H9 (cell line): ENCODE measurements at regions not wholly inside any gene's neighbourhood (a gene's known extent, or its start where the extent isn't known, plus 50 kb on each side); places are given as distances from the start of the nearest gene placed in this dataset.

ENCODE experiments used
- DNase-seq: peaks from one replicate; pipeline ENCODE4 v3.0.0-alpha.2; 2017
- H2AFZ ChIP-seq: one replicate; pipeline ENCODE4 v1.6.1; 2013; ENCODE audit warnings: mild to moderate bottlenecking, low read length, control low read depth, moderate library complexity
- H2AK5ac ChIP-seq: 2 replicates; pipeline ENCODE4 v1.6.1; 2013; ENCODE audit warnings: low read length, control low read depth, mixed read lengths; ENCODE audit not compliant: insufficient read length
- H2BK120ac ChIP-seq: one replicate; pipeline ENCODE4 v1.6.1; 2013; ENCODE audit warnings: low read depth, mild to moderate bottlenecking, low read length, control low read depth, inconsistent platforms; ENCODE audit not compliant: poor library complexity, severe bottlenecking
- H2BK12ac ChIP-seq: 2 replicates; pipeline ENCODE4 v1.6.1; 2013; ENCODE audit warnings: low read length, control low read depth, mixed read lengths, low read depth; ENCODE audit not compliant: insufficient read length
- H2BK15ac ChIP-seq: 2 replicates; pipeline ENCODE4 v1.6.1; 2013; ENCODE audit warnings: low read depth, low read length, control low read depth
- H2BK20ac ChIP-seq: one replicate; pipeline ENCODE4 v1.6.1; 2013; ENCODE audit warnings: low read depth, mild to moderate bottlenecking, low read length, control low read depth, inconsistent platforms; ENCODE audit not compliant: poor library complexity, severe bottlenecking
- H2BK5ac ChIP-seq: 2 replicates; pipeline ENCODE4 v1.6.1; 2013; ENCODE audit warnings: low read length, control low read depth, mixed read lengths; ENCODE audit not compliant: insufficient read length
- H3K14ac ChIP-seq: 2 replicates; pipeline ENCODE4 v1.6.1; 2013; ENCODE audit warnings: low read length, control low read depth; ENCODE audit not compliant: insufficient read depth
- H3K18ac ChIP-seq: 2 replicates; pipeline ENCODE4 v1.6.1; 2013; ENCODE audit warnings: low read depth, mild to moderate bottlenecking, mixed read lengths, low read length, control low read depth; ENCODE audit not compliant: insufficient read length
- H3K23ac ChIP-seq: 2 replicates; pipeline ENCODE4 v1.6.1; 2013; ENCODE audit warnings: low read length, control low read depth, mixed read lengths, low read depth; ENCODE audit not compliant: insufficient read length
- H3K23me2 ChIP-seq: 2 replicates; pipeline ENCODE4 v1.6.1; 2013; ENCODE audit warnings: low read depth, mild to moderate bottlenecking, mixed read lengths, low read length, control low read depth; ENCODE audit not compliant: insufficient read length, poor library complexity, severe bottlenecking
- H3K27ac ChIP-seq: 2 replicates; pipeline ENCODE4 v1.5.1; 2013; ENCODE audit warnings: low read length, control low read depth, mixed read lengths, low read depth; ENCODE audit not compliant: insufficient read length
- H3K27me3 ChIP-seq: 2 replicates; pipeline ENCODE4 v1.6.1; 2013; ENCODE audit warnings: low read length, control low read depth, inconsistent platforms; ENCODE audit not compliant: insufficient read depth
- H3K4ac ChIP-seq: 2 replicates; pipeline ENCODE4 v1.6.1; 2013; ENCODE audit warnings: low read depth, mild to moderate bottlenecking, control low read depth, inconsistent platforms, low read length, moderate library complexity
- H3K4me1 ChIP-seq: 2 replicates; pipeline ENCODE4 v1.6.1; 2013; ENCODE audit warnings: low read length, control low read depth, inconsistent platforms; ENCODE audit not compliant: insufficient read depth
- H3K4me2 ChIP-seq: 2 replicates; pipeline ENCODE4 v1.6.1; 2013; ENCODE audit warnings: low read length, control low read depth, mixed read lengths; ENCODE audit not compliant: insufficient read length, insufficient read depth
- H3K56ac ChIP-seq: 2 replicates; pipeline ENCODE4 v1.6.1; 2013; ENCODE audit warnings: low read depth, mild to moderate bottlenecking, mixed read lengths, low read length, control low read depth; ENCODE audit not compliant: insufficient read length
- H3K79me1 ChIP-seq: 2 replicates; pipeline ENCODE4 v1.6.1; 2013; ENCODE audit warnings: low read depth, mild to moderate bottlenecking, moderate library complexity, low read length, control low read depth, inconsistent platforms; ENCODE audit not compliant: insufficient read depth, poor library complexity, severe bottlenecking
- H3K79me2 ChIP-seq: 2 replicates; pipeline ENCODE4 v1.6.1; 2013; ENCODE audit warnings: low read length, control low read depth, inconsistent platforms; ENCODE audit not compliant: insufficient read depth
- H3K9ac ChIP-seq: 2 replicates; pipeline ENCODE4 v1.6.1; 2013; ENCODE audit warnings: low read length, control low read depth, mixed read lengths; ENCODE audit not compliant: insufficient read length; ENCODE audit errors: extremely low read depth
- H3K9me3 ChIP-seq: one replicate; pipeline ENCODE4 v1.6.1; 2013; ENCODE audit warnings: low read depth, low read length, inconsistent platforms; ENCODE audit not compliant: control insufficient read depth
- H3T11ph ChIP-seq: one replicate; pipeline ENCODE4 v1.6.1; 2013; ENCODE audit warnings: mild to moderate bottlenecking, low read length, control low read depth, inconsistent platforms
- H4K20me1 ChIP-seq: one replicate; pipeline ENCODE4 v1.6.1; 2013; ENCODE audit not compliant: control insufficient read depth, insufficient read length, insufficient read depth
- H4K5ac ChIP-seq: 2 replicates; pipeline ENCODE4 v1.6.1; 2013; ENCODE audit warnings: low read depth, mild to moderate bottlenecking, mixed read lengths, low read length, control low read depth; ENCODE audit not compliant: insufficient read length
- H4K8ac ChIP-seq: replicated peaks from 2 replicates; pipeline ENCODE4 v1.6.1; 2013; ENCODE audit warnings: low read length, control low read depth, mixed read lengths, low read depth; ENCODE audit not compliant: insufficient read length
- H4K91ac ChIP-seq: 2 replicates; pipeline ENCODE4 v1.6.1; 2013; ENCODE audit warnings: low read depth, mild to moderate bottlenecking, moderate library complexity, mixed read lengths, low read length, control low read depth; ENCODE audit not compliant: insufficient read length
- H3K27ac Mint-ChIP-seq, 3 experiments: 2 replicates in 2 of 3; 3 replicates in 1 of 3; pipeline ENCODE4 v1.8.0; 2020 to 2021; ENCODE audit warnings: mixed read lengths in 3 of 3, mild to moderate bottlenecking in 1 of 3, moderate library complexity in 1 of 3
- H3K27me3 Mint-ChIP-seq: 2 replicates; pipeline ENCODE4 v1.8.0; 2021; ENCODE audit warnings: low read depth, mild to moderate bottlenecking, moderate library complexity, mixed read lengths
- H3K36me3 Mint-ChIP-seq, 3 experiments: 2 replicates in 2 of 3; 3 replicates in 1 of 3; pipeline ENCODE4 v1.8.0; 2020 to 2021; ENCODE audit warnings: low read depth in 3 of 3, mixed read lengths in 3 of 3; ENCODE audit not compliant: insufficient read depth in 1 of 3
- H3K4me1 Mint-ChIP-seq, 2 experiments: 2 replicates each; pipeline ENCODE4 v1.8.0; 2020; ENCODE audit warnings: mixed read lengths in 2 of 2
- H3K4me3 Mint-ChIP-seq, 2 experiments: 2 replicates in 1 of 2; 3 replicates in 1 of 2; pipeline ENCODE4 v1.8.0; 2020 to 2021; ENCODE audit warnings: mild to moderate bottlenecking in 2 of 2, mixed read lengths in 2 of 2, moderate library complexity in 1 of 2
- H3K9me3 Mint-ChIP-seq, 2 experiments: 2 replicates in 1 of 2; 3 replicates in 1 of 2; pipeline ENCODE4 v1.8.0; 2020; ENCODE audit warnings: mild to moderate bottlenecking in 2 of 2, mixed read lengths in 2 of 2, moderate library complexity in 1 of 2
- WGBS: extraction: QIAGEN DNeasy Blood & Tissue Kit; methylation state at CpG from one replicate; pipeline ENCODE4 v1.1.7; 2013; ENCODE audit warnings: missing lambda C conversion rate, low lambda C conversion rate, mixed read lengths; ENCODE audit not compliant: insufficient read length; ENCODE audit errors: extremely low coverage; 5-methylcytosine and 5-hydroxymethylcytosine counted together
- TF ChIP-seq, protein P1 (sequence below): fragments of 200-600 bp; sonication (generic); conservative IDR thresholded peaks from 3 replicates; pipeline ENCODE4 v1.8.0; 2021; ENCODE audit warnings: antibody characterized with exemption, mild to moderate bottlenecking

- no peak overlapping the region for H3K18ac ChIP-seq
- DNase-seq: no peak
- Mint-ChIP-seq H3K4me3 (no peak overlapping the region), H3K27ac (no peak overlapping the region), H3K9me3 (no peaks in the 10 kb centered on the region; a peak in 2 of 5 replicates), H3K36me3 (peaks cover 0 to 5% (median 2%) of the 10 kb centered on the region in 3 experiments; a peak in 3 of 7 replicates), H3K27me3 (peaks cover 4% of the 10 kb centered on the region; the same call in 1 of the 2 replicates), H3K4me1 (peaks cover 27 to 43% of the 10 kb centered on the region in 2 experiments)
- no peak overlapping the region for H3T11ph ChIP-seq
- no peak overlapping the region for H2BK15ac ChIP-seq
- no peak overlapping the region for H3K27ac ChIP-seq
- no peak overlapping the region for H4K5ac ChIP-seq
- TF ChIP-seq, protein P1, sequence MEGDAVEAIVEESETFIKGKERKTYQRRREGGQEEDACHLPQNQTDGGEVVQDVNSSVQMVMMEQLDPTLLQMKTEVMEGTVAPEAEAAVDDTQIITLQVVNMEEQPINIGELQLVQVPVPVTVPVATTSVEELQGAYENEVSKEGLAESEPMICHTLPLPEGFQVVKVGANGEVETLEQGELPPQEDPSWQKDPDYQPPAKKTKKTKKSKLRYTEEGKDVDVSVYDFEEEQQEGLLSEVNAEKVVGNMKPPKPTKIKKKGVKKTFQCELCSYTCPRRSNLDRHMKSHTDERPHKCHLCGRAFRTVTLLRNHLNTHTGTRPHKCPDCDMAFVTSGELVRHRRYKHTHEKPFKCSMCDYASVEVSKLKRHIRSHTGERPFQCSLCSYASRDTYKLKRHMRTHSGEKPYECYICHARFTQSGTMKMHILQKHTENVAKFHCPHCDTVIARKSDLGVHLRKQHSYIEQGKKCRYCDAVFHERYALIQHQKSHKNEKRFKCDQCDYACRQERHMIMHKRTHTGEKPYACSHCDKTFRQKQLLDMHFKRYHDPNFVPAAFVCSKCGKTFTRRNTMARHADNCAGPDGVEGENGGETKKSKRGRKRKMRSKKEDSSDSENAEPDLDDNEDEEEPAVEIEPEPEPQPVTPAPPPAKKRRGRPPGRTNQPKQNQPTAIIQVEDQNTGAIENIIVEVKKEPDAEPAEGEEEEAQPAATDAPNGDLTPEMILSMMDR: no peak
- no peak overlapping the region for H3K4ac ChIP-seq
- H3K27me3 ChIP-seq: no peaks in the 10 kb centered on the region
- no peak overlapping the region for H2BK5ac ChIP-seq
- H4K20me1 ChIP-seq: no peaks in the 10 kb centered on the region
- no peaks in the 10 kb centered on the region for H3K23me2 ChIP-seq
- H2BK20ac ChIP-seq: no peak overlapping the region
- no peak overlapping the region for H3K9ac ChIP-seq
- WGBS: 100% methylated on average over 1 of the region's 3 CpGs
- no peak overlapping the region for H2AK5ac ChIP-seq
- H3K14ac ChIP-seq: no peak overlapping the region
- no peak overlapping the region for H3K56ac ChIP-seq
- H3K23ac ChIP-seq: no peak overlapping the region
- no peak overlapping the region for H3K4me2 ChIP-seq
- H2BK120ac ChIP-seq: no peak overlapping the region
- H4K8ac ChIP-seq: no peak overlapping the region
- no peak overlapping the region for H2BK12ac ChIP-seq
- H4K91ac ChIP-seq: no peak overlapping the region
- H3K9me3 ChIP-seq: no peaks in the 10 kb centered on the region
- H3K79me1 ChIP-seq: no peaks in the 10 kb centered on the region
- H2AFZ ChIP-seq: no peak overlapping the region
- H3K79me2 ChIP-seq: no peaks in the 10 kb centered on the region
- peaks cover 6% of the 10 kb centered on the region; the same call in 1 of the 2 replicates for H3K4me1 ChIP-seq
Observed at GRCh38 chr3:98710067-98710659, 53.0 kb upstream of the ST3GAL6 start.
